Globus pallidus (tissue), 1 donor: ENCODE measurements at regions not wholly inside any gene's neighbourhood (a gene's known extent, or its start where the extent isn't known, plus 50 kb on each side); places are given as distances from the start of the nearest gene placed in this dataset.

Experiments used
- DNase-seq: peaks from one replicate; pipeline ENCODE4 v3.0.0-alpha.2; 2015; ENCODE audit warnings: low spot score

GRCh38 chrX:5080791-5081190 is 1147.9 kb downstream of the NLGN4X start:
- no peak for DNase-seq

GRCh38 chrX:5068550-5068949 is 1160.1 kb downstream of the NLGN4X start:
- no peak for DNase-seq

GRCh38 chrX:5057786-5058185 is 1170.9 kb downstream of the NLGN4X start:
- no peak for DNase-seq

- DNase-seq = no peak
Measured at GRCh38 chrX:5054852-5055251, 1173.8 kb downstream of the NLGN4X start.

GRCh38 chrX:5051831-5052491 is 1176.7 kb downstream of the NLGN4X start:
- peak; percentile 26 for DNase-seq

GRCh38 chrX:5042563-5042962 is 1186.1 kb downstream of the NLGN4X start:
- no peak for DNase-seq

GRCh38 chrX:5031792-5032191 is 1196.9 kb downstream of the NLGN4X start:
- no peak for DNase-seq

- DNase-seq = no peak
Measured at GRCh38 chrX:5015451-5015850, 1213.2 kb downstream of the NLGN4X start.

GRCh38 chrX:4994855-4995254 is 1233.8 kb downstream of the NLGN4X start:
- no peak for DNase-seq

GRCh38 chrX:4978613-4979012 is 1250.1 kb downstream of the NLGN4X start:
- DNase-seq = no peak

- no peak for DNase-seq
Measured at GRCh38 chrX:4971646-4972045, 1257.0 kb downstream of the NLGN4X start.

GRCh38 chrX:4964112-4964511 is 1250.7 kb upstream of the PRKX start:
- DNase-seq = no peak

GRCh38 chrX:4963432-4963831 is 1250.0 kb upstream of the PRKX start:
- no peak for DNase-seq

- peak; percentile 15 for DNase-seq
Measured at GRCh38 chrX:4944767-4945166, 1231.3 kb upstream of the PRKX start.

- DNase-seq = no peak
Measured at GRCh38 chrX:4936315-4936714, 1222.9 kb upstream of the PRKX start.

- peak; percentile 36 for DNase-seq
Measured at GRCh38 chrX:4935846-4936245, 1222.4 kb upstream of the PRKX start.

- no peak for DNase-seq
Measured at GRCh38 chrX:4935401-4935800, 1222.0 kb upstream of the PRKX start.

- no peak for DNase-seq
Measured at GRCh38 chrX:4932790-4933189, 1219.3 kb upstream of the PRKX start.

- DNase-seq = no peak
Measured at GRCh38 chrX:4930426-4930825, 1217.0 kb upstream of the PRKX start.

GRCh38 chrX:4925911-4926310 is 1212.5 kb upstream of the PRKX start:
- DNase-seq = no peak

GRCh38 chrX:4909348-4909747 is 1195.9 kb upstream of the PRKX start:
- peak; percentile 11 for DNase-seq

GRCh38 chrX:4905576-4905975 is 1192.1 kb upstream of the PRKX start:
- no peak for DNase-seq

GRCh38 chrX:4881277-4881676 is 1167.8 kb upstream of the PRKX start:
- no peak for DNase-seq

GRCh38 chrX:4878640-4879039 is 1165.2 kb upstream of the PRKX start:
- no peak for DNase-seq

- DNase-seq = no peak
Measured at GRCh38 chrX:4876268-4876667, 1162.8 kb upstream of the PRKX start.
